HG03066 (cell line): ENCODE measurements at regions not wholly inside any gene's neighbourhood (a gene's known extent, or its start where the extent isn't known, plus 50 kb on each side); places are given as distances from the start of the nearest gene placed in this dataset.
"Not testable (repeated sequence)": the region's sequence is repeated elsewhere in the genome, so short reads cannot be mapped to it uniquely, and the experiment has no call there.

Experiments used
- ATAC-seq: cut with Tn5 transposase; IDR thresholded peaks from one replicate; pipeline ENCODE4 v1.9.1; 2021; ENCODE audit warnings: low read depth; ENCODE audit not compliant: unreplicated experiment

DNA sequence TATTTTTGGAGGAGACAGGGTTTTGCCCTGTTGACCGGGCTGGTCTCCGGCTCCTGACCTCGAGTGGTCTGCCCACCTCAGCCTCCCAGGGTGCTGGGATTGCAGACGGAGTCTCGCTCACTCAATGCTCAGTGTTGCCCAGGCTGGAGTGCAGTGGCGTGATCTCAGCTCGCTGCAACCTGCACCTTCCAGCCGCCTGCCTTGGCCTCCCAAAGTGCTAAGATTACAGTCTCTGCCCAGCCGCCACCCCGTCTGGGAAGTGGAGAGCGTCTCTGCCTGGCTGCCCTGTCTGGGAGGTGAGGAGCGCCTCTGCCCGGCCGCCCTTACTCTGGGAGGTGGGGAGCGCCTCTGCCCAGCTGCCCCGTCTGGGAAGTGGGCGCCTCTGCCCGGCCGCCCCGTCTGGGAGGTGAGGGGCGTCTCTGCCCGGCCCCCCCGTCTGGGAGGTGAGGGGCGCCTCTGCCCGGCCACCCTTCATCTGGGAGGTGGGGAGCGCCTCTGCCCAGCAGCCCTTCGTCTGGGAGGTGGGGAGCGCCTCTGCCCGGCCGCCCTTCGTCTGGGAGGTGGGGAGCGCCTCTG, 249.8 kb upstream of the USP15 start:
- ATAC-seq, result not testable (repeated sequence)

DNA sequence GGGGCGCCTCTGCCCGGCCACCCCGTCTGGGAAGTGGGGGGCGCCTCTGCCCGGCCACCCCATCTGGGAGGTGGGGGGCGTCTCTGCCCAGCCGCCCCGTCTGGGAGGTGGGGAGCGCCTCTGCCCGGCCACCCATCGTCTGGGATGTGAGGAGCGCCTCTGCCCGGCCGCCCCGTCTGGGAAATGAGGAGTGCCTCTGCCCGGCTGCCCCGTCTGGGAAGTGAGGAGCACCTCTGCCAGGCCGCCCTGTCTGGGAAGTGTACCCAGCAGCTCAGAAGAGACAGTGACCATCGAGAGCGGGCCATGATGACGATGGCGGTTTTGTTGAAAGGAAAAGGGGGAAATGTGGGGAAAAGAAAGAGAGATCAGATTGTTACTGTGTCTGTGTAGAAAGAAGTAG, 249.2 kb upstream of the USP15 start:
- not testable (repeated sequence) for ATAC-seq

DNA sequence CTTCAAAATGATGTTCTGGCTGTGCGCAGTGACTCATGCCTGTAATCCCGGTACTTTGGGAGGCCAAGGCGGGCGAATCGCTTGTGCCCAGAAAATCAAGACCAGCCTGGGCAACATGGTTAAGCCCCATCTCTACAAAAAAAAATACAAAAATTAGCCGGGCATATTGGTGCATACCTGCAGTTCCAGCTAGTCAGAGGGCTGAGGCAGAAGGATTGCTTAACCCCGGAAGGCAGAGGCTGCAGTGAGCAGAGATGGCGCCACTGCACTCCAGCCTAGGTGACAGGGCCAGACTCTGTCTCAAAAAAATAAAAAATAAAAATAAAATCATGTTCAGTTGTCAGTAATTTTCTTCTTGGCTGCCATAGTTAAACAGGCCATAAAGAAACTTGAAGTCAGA, 245.9 kb upstream of the USP15 start:
- no peak for ATAC-seq

DNA sequence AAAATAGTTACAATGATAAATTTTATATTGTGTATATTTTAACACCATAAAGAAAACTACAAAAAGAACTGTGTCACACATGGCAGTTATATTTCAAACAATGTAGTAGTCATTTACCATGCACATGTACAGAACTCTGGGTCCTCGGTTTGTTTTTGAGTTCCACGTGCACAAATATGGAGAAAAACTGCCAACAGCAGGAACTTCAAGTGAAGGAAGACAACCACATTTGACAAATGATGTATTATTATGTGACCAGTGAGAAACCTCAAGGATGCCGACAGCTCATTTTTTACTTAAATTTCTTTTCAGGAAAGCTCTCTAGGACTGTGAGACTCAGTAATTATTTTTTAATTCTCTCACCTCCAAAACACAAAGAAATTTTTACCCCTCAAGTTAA, 244.2 kb upstream of the USP15 start:
- ATAC-seq, result no peak

DNA sequence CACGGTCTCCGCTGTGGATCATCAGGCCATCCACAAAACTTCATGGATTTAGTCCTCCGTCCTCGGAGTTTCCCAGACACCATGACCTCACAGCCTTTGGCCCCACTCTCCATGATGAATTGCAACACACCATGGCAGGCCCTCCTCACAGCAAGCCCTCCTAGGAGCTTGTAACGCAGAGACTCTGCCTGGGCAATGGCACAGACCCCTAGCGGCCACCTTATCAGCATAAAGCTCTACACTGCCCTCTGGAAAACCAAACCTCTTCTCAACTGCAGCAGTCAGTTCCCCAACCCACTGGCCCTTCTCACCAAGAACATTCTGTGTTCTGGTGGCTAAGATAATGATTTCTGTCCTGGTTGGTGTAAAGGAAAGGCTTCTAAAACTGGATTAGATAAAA, 238.4 kb upstream of the USP15 start:
- no peak for ATAC-seq

DNA sequence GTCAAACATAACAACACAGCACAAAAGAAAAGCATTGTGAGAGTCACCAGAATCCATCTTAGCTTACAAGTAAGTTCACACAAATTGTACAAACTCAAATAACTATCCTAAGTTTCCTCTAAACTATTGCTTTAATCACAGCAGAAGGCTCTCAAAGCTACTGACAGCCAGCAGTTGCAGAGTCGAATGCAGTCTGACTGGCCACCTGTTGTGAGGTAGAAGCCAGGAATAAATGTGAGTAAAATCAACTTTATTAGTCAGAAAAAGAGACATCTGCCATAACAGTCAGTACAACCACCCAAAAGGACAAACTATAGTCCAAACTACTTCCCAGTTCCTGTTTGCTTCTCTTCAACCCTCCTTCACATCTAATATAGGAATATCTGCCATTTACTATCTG, 231.7 kb upstream of the USP15 start:
- ATAC-seq, result no peak

DNA sequence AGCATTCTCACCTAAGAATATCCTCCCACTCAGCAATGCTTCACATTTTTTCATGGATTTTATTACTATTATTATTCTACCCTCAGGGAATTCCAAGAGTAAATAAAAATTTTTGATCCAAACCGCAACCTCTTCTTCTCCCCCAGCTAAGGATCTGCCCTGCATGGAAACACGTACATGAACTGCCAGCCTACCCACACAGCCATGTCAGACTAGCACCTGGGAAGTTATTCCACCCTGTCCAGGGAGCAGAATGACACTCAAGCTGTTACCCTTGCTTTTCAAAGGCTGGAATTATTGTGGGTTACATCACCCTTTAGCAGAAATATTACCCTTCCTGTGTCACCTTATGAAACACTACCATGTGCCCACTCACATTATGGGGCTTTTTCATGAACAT, 227.3 kb upstream of the USP15 start:
- ATAC-seq, result no peak

DNA sequence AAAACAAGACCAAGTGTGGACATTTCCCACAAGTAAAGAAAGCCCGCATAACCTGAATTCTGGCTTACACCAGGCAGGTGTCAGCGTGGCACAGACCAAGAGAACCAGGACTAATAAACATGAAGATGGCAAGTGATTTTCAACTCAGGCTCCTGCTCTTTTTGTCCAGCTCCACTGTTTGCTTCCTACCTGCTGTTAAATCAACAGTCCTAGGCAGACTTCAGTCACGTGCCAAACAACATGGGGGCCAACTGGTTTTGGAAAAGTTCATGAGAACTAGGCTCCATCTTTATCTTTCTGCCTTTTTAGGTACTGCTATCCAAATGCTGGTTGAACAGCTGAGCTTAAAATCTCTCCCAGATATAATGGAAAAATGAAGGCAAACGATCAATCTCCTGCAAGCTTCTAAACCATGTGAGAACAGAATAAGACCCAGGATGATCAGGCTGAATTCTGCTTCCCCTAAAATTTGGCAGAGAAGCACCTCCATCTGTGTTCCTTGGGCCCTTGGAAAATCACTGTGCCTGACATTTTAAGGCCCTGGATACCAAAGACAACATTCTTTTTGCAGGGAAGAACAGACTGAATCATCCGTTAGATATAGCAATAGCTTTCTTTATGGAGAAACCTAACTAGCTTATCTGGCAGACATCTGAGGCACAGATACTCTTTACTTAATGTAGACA, 215.6 kb upstream of the USP15 start:
- no peak for ATAC-seq

DNA sequence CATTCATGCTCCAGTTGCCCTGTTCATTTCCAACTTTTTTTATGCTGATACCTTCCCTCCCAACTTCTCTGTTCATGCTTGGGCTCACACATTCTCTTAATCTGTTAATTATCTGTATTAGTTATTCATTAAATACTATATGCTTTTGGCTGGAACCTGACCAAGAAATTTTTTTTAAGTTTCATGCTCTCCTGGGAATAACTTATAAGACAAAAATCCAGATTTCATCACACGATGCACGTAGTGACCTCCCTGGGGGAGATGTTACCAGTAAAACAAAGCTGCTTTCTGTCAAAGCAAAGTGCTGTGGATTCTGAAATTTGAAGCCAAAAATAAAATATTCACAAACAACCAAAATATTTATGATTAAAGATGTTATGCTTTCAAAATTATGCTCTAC, 215.0 kb upstream of the USP15 start:
- ATAC-seq, result no peak

DNA sequence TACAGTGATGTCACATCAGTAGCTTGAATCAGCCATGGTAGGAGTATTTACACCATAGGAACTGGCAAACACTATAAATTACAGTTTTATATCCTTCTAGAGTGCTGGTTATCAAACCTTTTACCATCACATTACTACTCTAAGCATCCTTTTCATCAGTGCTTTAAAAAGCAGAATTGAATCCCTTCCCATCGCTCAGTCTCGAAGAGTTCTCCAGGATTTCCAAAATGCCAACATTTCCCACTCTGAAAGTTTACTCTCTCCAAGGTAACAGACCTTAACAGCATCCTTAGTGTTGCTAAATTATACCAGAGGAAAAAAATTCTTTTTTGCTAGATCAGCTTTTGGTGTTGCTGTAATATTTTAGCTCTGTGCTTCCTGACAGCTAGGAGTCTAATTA, 209.4 kb upstream of the USP15 start:
- ATAC-seq, result no peak

DNA sequence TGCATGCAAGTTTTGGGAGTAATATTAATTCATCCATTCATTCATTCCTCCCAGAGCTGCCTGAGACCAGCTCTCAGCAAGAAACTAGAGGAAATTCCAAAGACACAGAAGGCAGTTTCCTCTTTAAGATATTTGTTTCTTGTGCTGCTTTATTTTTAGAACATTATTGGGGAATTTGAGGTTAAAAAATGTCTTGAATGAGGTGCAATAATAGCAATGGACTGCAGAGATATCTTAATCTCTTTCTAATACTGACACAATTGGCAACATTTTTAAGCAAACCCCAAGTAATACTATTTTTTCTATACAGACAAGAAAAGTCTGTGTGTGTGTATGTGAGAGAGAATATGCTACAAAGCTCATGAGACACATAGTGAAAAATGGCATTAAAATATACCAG, 190.2 kb upstream of the USP15 start:
- ATAC-seq, result no peak

DNA sequence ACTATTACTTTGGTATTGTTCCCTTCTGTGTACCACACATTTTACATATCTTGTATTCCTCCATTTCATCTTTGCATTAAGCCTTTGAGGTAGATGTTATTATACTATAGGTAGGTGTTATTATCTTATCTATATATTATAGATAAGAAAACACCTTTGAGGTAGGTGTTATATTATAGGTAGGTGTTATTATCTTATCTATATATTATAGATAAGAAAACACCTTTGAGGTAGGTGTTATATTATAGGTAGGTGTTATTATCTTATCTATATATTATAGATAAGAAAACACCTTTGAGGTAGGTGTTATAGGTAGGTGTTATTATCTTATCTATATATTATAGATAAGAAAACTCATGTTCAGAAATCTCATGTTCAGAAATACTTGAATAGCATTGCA, 187.0 kb upstream of the USP15 start:
- not testable (repeated sequence) for ATAC-seq

DNA sequence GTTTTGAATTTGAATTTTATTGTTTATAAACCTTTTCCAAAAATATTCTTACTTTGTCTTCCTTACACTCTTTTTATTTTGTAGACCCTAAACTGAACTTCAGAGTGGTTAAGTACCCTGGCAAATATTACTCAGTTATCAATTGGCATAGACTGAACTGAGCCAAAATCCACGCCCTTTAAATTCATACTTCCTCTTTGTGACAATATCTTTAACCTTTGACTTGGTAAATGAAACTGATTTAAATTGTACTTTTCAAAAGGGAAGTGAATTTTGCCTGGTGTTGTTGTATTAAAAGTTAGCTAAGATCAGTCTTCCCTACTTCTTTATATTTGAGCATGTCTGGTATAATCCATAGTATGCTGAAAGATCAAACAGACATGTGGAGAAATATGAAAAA, 184.3 kb upstream of the USP15 start:
- no peak for ATAC-seq

DNA sequence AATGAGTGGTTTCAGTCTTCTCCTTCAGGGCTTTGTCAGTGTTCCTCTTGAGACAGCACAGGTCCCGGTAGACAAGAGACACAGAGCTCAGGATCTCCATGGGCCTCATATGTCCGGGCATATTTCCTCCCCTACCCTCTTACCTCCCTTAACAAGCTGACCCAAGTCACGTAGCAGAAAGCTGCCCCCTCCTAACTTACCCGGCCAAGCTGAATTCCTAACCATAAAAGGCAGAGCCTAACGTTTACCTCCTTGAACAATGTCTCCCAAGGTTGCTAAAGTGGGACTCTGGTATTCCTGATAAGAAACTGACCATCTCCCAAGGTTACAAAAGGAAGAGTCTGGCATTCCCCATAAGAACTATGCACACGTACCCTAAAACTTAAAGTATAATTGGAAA, 182.2 kb upstream of the USP15 start:
- no peak for ATAC-seq

DNA sequence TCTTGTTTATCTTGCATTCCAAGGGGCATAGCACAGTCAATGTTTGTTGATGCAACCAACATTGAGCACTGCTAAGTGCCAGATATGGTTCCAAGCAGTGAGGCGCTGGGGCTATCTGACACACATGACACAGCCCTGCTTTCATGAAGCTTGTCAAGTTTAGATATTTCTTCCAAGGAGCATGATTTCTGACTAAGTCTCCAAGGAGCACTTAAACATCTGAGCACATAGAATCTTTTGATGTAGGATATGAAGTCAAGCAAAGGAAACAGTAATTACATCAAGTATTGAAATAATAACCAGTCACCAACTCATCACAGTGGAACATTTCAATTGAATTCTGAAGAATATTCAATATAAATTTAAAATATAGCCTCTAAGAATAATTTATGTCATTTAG, 177.8 kb upstream of the USP15 start:
- no peak for ATAC-seq

DNA sequence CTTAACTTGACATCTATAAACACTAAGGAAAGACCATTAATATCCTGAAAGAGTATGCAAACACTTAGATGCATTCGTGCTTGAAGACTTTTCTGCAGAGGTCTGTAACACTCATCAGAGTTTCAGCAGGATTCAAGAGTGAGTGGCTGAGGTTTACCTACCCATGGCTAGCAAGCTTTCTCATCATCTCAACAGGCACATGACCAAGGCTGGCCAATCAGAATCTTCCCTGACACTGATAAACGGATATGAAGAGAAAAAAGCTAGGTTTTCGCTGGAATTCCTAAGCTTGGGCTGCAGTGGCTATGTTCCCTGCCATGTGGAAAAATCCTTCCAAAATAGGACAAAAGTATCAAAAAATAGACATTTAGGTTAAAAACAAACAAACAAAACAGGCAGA, 162.1 kb upstream of the USP15 start:
- ATAC-seq, result no peak

DNA sequence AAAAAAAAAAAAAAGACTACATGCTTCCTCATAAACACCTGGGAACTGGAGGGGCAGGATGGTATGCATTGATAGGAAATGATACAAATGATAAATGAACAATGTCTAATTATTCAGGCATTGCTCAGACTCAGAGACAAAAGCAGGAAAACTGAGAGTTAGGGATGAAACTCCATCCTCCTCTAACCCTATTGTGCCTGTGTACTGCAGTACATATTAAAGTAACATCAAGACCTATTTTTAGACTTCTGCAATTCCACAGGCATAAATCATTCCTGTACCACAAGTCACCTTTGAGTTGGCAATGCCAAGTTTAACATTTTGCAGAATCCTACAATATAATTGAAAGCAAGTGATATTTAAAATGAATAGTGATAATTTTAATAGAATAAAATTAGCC, 156.5 kb upstream of the USP15 start:
- ATAC-seq, result no peak

DNA sequence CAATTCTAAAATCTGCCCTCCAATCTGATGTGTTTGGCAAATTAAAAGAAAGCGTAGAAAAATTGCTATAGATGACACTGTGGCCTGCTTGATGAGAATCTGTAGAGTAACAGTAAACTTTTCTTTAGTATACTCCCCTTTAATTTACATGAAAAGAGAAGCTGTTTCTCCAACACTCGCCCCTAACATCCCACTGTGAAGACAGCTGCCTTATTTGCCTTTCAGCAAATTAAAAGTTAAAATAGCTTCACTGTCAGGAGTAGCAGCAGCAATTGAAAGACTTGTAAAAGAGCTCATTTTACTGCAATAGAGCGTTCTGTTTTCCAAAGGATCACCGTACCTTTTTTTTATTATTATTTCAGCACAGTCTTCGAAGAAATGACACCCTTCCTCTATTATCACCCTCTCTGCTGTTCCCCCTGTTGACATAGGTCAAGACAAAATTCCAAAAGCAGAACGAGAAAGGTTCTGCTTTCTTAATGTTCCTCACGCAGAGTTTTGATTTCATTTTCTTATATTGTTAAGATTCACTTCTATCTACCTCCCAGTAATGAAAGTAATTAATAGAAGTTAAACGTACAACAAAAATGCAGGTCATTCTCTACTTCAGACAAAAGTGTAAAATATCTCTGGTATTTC, 153.5 kb upstream of the USP15 start:
- no peak for ATAC-seq

DNA sequence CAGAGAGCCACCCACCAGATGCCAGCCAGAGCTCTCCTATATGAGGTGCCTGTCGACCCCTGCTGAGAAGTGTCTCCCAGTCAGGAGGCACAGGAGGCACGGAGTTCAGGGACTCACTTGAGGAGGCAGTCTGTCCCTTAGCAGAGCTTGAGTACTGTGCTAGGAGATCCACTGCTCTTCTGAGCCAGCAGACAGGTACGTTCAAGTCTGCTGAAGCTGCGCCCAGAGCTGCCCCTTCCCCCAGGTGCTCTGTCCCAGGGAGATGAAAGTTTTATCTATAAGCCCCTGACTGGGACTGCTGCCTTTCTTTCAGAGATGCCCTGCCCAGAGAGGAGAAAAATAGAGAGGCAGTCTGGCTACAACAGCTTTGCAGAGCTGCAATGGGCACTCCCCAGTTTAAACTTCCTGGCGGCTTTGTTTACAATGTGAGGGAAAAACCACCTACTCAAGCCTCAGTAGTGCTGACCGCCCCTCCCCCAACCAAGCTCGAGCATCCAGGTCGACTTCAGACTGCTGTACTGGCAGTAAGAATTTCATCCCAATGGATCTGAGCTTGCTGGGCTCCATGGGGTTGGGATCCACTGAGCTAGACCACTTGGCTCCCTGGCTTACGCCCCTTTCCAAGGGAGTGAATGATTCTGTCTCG, 146.7 kb upstream of the USP15 start:
- no peak for ATAC-seq

DNA sequence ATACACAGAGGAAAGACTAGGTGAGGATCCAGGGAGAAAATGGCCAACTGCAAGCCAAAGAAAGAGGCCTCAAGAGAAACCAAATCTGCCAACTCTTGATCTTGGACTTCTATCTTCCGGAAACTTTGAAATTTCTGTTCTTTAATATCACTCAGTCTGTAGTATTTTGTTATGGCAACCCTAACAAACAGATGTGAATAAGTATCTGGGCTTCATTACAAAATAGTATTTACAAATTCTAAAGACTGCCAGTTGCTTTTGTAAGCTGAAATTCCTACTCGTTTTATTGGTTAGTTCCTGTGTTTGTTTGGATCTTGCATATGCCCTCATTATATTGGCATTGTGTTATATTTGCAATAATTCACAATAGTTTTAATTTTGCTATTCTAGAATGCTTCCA, 143.2 kb upstream of the USP15 start:
- no peak for ATAC-seq

DNA sequence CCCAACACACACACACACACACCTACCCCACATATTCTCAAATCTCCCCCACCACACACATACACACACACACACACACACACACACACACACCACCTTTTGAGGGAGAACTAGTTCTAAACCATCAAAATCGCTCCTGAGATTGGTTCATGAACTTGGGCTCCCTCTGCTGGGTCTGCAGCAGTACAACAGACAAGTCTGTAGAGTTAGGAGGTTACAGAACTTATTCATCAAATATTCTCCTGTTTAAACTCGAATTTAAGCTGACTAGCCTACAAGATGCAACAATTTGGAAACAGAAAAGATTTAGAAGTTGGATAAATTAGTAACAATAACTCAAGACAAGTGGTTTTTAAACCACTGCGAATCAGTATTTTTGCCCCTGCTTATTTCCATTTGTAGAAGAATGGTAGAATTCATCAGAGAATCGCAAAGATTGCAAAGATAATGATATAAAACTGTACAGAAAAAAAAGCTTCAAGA, 136.4 kb upstream of the USP15 start:
- ATAC-seq, result no peak

DNA sequence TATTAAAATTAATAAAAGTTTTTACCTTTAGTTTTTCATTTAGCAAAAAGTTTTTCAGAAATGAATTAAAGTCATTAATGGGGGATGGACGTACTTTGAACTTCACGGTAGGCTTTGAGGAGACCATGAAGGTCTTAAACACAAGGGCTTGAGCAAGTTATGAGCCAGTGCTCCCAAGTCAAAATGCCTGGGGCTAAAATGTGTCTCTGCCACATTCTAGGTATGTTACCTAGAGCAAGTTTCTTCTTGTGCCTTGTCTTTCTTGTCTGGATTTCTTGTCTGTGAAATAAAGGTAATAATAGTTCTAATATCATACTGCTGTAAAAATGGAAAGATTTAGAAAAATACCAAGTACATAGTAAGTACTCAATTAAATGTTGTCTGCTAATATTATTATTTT, 132.7 kb upstream of the USP15 start:
- ATAC-seq, result no peak
